ENCODE measurements at regions not wholly inside any gene's neighbourhood (a gene's known extent, or its start where the extent isn't known, plus 50 kb on each side); places are given as distances from the start of the nearest gene placed in this dataset.

DNA sequence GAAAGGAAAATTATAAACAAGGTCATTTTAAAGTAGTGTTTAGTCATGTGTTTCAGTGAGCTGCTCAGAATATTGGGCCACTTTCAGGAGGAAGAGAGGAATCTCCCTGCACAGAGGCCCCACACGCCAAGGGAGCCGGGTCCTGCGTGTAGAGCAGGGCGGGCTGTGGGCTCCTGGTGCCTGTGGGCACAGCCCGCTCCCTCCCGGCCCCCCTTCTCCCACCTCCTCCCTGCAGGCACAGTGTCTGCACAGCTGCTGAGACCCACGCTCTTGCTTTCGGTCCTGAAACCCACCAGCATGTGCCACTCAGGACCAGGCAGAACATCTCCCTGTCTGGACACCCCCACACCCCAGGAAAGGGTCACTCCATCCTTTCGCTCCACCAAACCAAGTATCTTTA lies 167.6 kb upstream of the SALL3 start:
- TF ChIP-seq, protein P1, sequence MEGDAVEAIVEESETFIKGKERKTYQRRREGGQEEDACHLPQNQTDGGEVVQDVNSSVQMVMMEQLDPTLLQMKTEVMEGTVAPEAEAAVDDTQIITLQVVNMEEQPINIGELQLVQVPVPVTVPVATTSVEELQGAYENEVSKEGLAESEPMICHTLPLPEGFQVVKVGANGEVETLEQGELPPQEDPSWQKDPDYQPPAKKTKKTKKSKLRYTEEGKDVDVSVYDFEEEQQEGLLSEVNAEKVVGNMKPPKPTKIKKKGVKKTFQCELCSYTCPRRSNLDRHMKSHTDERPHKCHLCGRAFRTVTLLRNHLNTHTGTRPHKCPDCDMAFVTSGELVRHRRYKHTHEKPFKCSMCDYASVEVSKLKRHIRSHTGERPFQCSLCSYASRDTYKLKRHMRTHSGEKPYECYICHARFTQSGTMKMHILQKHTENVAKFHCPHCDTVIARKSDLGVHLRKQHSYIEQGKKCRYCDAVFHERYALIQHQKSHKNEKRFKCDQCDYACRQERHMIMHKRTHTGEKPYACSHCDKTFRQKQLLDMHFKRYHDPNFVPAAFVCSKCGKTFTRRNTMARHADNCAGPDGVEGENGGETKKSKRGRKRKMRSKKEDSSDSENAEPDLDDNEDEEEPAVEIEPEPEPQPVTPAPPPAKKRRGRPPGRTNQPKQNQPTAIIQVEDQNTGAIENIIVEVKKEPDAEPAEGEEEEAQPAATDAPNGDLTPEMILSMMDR (IDR thresholded peaks at IDR 0.05): no peak
- no peak for TF ChIP-seq EP300 (IDR thresholded peaks at IDR 0.05)
